ENCODE measurements at regions not wholly inside any gene's neighbourhood (a gene's known extent, or its start where the extent isn't known, plus 50 kb on each side); places are given as distances from the start of the nearest gene placed in this dataset.

DNA sequence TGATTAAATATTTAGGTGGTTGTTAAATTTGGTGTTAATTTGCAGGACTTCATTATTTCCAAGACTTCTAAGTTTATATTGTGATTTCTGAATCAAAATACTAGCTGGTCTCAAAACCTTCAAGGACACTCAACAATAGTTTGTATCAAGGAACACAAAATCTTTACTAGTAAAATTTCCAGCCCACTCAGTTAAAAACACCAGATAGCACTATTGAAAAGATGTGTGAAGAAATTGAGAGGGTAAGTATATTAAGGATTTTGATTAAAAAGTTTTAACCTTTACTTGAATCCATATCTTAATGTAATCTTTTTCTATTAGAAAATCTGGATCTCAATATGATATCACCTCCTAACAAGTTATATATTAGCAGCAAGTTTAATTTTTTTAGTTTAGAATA lies 89.3 kb upstream of the UGT8 start:
- no peak overlapping the region for H3K27ac ChIP-seq
- no peak for DNase-seq (ENCODE audit: low read depth in 1 of 2, low spot score in 2 of 2)
- H3K27me3 ChIP-seq (replicated peaks): peaks cover 11% of the 10 kb centered on the region; the same call in 1 of the 2 replicates

DNA sequence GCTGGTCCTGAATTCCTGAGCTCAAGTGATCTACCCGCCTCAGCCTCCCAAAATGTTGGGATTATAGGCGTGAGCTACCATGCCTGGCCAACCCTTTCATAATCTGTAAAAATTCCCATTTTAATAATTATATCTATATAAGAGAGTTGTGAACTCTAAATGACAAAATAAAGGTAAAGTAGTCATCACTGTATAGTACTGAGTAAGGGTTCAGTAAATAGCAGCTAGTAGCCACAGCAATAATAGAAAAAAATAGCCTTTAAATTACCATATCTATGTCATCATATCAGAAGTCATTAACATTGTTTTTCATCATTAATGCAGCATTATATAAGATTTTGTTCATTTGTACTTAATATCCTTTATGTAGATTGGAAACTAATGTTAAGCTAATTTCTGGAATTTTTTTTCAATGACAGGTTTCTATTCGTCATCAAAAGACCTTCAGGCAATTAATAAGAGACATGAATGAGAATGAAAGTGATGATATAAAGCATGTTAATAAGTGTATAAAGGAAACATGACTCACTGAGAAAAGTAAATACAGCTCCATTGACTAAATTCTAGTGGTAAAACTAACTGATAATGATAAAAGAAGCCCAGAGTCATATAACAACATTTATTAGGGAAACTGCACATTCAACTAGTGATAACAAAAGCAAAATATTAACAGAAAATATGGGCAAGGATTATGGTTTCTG lies 85.9 kb upstream of the UGT8 start:
- no peak overlapping the region for H3K27ac ChIP-seq
- no peak overlapping the region for H3K4me3 ChIP-seq
- H3K4me1 ChIP-seq (replicated peaks): no peaks in the 10 kb centered on the region
- H3K36me3 ChIP-seq: no peaks in the 10 kb centered on the region
- H3K27me3 ChIP-seq (replicated peaks): peaks cover 11% of the 10 kb centered on the region; the same call in 1 of the 2 replicates
- no peak for DNase-seq (ENCODE audit: low read depth in 1 of 2, low spot score in 2 of 2)
- H3K9me3 ChIP-seq (replicated peaks): no peaks in the 10 kb centered on the region

More for the DNA sequence above, 89.3 kb upstream of the UGT8 start:
- H3K36me3 ChIP-seq: no peaks in the 10 kb centered on the region
- no peak overlapping the region for H3K4me3 ChIP-seq
- no peaks in the 10 kb centered on the region for H3K4me1 ChIP-seq (replicated peaks)
- H3K9me3 ChIP-seq (replicated peaks): no peaks in the 10 kb centered on the region

DNA sequence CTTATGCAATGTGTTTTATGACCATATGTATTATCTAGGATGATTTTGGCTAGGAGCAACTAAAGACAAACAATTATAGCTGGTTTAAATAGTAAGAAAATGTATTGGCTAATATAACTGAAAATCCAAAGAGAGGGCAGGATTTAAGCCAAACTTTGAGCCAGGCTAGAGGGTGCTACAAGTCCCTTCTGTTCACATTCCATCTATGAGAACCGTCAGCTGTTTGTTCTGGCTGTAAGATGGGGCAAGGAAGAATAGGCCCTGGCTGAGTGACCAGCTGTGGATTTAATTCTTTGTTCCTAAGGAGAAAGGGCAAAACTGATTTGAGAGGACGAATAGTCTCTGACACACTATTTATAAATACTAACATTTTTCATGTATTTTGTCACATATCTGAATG lies 79.2 kb upstream of the UGT8 start:
- H3K36me3 ChIP-seq: no peaks in the 10 kb centered on the region
- no peaks in the 10 kb centered on the region for H3K27me3 ChIP-seq (replicated peaks)
- DNase-seq (ENCODE audit: low read depth in 1 of 2, low spot score in 2 of 2): no peak
- no peaks in the 10 kb centered on the region for H3K9me3 ChIP-seq (replicated peaks)
- H3K4me3 ChIP-seq: no peak overlapping the region
- no peaks in the 10 kb centered on the region for H3K4me1 ChIP-seq (replicated peaks)
- H3K27ac ChIP-seq: no peak overlapping the region

GRCh38 chr4:114527170-114527569 lies 71.4 kb upstream of the UGT8 start:
- Histone ChIP-seq H3K27ac (no peak overlapping the region), H3K9me3 (replicated peaks) (no peaks in the 10 kb centered on the region), H3K4me1 (replicated peaks) (no peaks in the 10 kb centered on the region), H3K27me3 (replicated peaks) (no peaks in the 10 kb centered on the region), H3K36me3 (no peaks in the 10 kb centered on the region), H3K4me3 (no peak overlapping the region)
- DNase-seq (ENCODE audit: low read depth in 1 of 2, low spot score in 2 of 2): no peak

- DNase-seq (ENCODE audit: low read depth in 1 of 2, low spot score in 2 of 2): no peak
- H3K4me3 ChIP-seq: no peak overlapping the region
- H3K4me1 ChIP-seq (replicated peaks): no peaks in the 10 kb centered on the region
- H3K36me3 ChIP-seq: no peaks in the 10 kb centered on the region
- H3K9me3 ChIP-seq (replicated peaks): no peaks in the 10 kb centered on the region
- no peaks in the 10 kb centered on the region for H3K27me3 ChIP-seq (replicated peaks)
- H3K27ac ChIP-seq: no peak overlapping the region
Measured at GRCh38 chr4:114527637-114528036, 71.0 kb upstream of the UGT8 start.

GRCh38 chr4:114535725-114536124 lies 62.9 kb upstream of the UGT8 start:
- no peak for DNase-seq (ENCODE audit: low read depth in 1 of 2, low spot score in 2 of 2)
- Histone ChIP-seq H3K4me1 (replicated peaks) (no peaks in the 10 kb centered on the region), H3K27me3 (replicated peaks) (no peaks in the 10 kb centered on the region), H3K36me3 (no peaks in the 10 kb centered on the region), H3K27ac (no peak overlapping the region), H3K9me3 (replicated peaks) (no peaks in the 10 kb centered on the region), H3K4me3 (no peak overlapping the region)

DNA sequence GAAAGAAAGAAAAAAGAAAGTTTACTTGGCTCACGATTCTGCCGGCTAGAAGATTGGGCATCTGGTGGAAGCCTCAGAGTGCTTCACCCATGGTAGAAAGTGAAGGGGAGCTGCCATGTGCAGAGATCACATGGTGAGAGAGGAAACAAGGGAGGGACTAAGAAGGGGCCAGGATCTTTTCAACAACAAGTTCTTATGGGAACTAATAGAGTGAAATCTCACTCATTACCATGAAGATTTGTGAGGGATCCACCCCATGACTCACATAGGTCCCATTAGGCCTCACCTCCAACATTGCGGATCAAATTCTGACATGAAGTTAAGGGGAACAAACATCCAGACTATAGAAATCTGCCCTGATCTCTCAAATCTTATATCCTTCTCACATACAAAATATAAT lies 61.3 kb upstream of the UGT8 start:
- H3K36me3 ChIP-seq: no peaks in the 10 kb centered on the region
- H3K27me3 ChIP-seq (replicated peaks): no peaks in the 10 kb centered on the region

DNA sequence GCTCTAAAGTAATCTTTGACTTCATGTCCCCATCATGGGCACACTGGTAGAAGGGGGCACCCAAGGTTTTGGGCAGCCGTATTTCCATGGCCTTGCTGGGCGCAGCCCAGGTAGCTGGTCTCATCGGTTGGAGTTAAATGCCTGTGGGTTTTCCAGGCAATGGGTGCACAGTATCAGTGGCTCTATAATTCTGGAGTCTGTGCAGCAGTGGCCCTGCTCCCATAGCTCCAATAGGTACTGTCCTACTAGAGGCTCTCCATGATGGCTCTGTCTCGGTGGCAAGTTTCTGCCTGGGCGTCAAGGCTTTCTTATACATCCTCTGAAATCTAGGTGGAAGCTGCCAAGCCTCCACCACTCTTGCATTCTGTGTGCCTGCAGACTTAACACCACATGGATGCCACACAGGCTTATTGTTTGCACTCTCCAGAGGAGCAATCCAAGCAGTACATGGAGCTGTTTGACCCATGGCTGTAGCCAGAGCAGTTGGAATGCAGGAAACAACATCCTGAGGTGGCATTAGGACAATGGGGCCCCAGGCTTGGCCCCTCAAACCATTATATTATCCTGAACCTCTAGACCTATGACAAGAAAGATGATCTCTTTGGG lies 60.5 kb upstream of the UGT8 start:
- Histone ChIP-seq H3K4me3 (no peak overlapping the region), H3K27me3 (replicated peaks) (no peaks in the 10 kb centered on the region), H3K27ac (no peak overlapping the region), H3K9me3 (replicated peaks) (no peaks in the 10 kb centered on the region), H3K4me1 (replicated peaks) (no peaks in the 10 kb centered on the region), H3K36me3 (no peaks in the 10 kb centered on the region)
- no peak for DNase-seq (ENCODE audit: low read depth in 1 of 2, low spot score in 2 of 2)

More for the DNA sequence above, 61.3 kb upstream of the UGT8 start:
- Histone ChIP-seq H3K27ac (no peak overlapping the region), H3K4me3 (no peak overlapping the region), H3K4me1 (replicated peaks) (no peaks in the 10 kb centered on the region), H3K9me3 (replicated peaks) (no peaks in the 10 kb centered on the region)
- no peak for DNase-seq (ENCODE audit: low read depth in 1 of 2, low spot score in 2 of 2)

- Histone ChIP-seq H3K36me3 (no peaks in the 10 kb centered on the region), H3K4me1 (replicated peaks) (no peaks in the 10 kb centered on the region), H3K27me3 (replicated peaks) (no peaks in the 10 kb centered on the region), H3K9me3 (replicated peaks) (no peaks in the 10 kb centered on the region), H3K4me3 (no peak overlapping the region), H3K27ac (no peak overlapping the region)
- no peak for DNase-seq (ENCODE audit: low read depth in 1 of 2, low spot score in 2 of 2)
Measured at GRCh38 chr4:114539985-114540384, 58.6 kb upstream of the UGT8 start.

- Histone ChIP-seq H3K4me1 (replicated peaks) (no peaks in the 10 kb centered on the region), H3K4me3 (no peak overlapping the region), H3K27me3 (replicated peaks) (no peaks in the 10 kb centered on the region), H3K27ac (no peak overlapping the region), H3K9me3 (replicated peaks) (no peaks in the 10 kb centered on the region), H3K36me3 (no peaks in the 10 kb centered on the region)
- no peak for DNase-seq (ENCODE audit: low read depth in 1 of 2, low spot score in 2 of 2)
Measured at GRCh38 chr4:114547340-114548134, 51.1 kb upstream of the UGT8 start.
